G401 (cell line): ENCODE measurements at regions not wholly inside any gene's neighbourhood (a gene's known extent, or its start where the extent isn't known, plus 50 kb on each side); places are given as distances from the start of the nearest gene placed in this dataset.
"Not testable (repeated sequence)": the region's sequence is repeated elsewhere in the genome, so short reads cannot be mapped to it uniquely, and the experiment has no call there.

Experiments used
- DNase-seq: peaks from one replicate; pipeline ENCODE4 v3.0.0-alpha.2; 2015; ENCODE audit warnings: low spot score
- in situ Hi-C: cut with HindIII; loops from 2 replicates; pipeline ENCODE4 v1.10.0; 2016; ENCODE audit warnings: low sequenced_read_pairs, mixed read lengths

- in situ Hi-C loops, result not testable (repeated sequence)
- DNase-seq, result peak; percentile 21
Observed at GRCh38 chr16:21487956-21488355, 111.4 kb upstream of the METTL9 start.

- in situ Hi-C loops, result not testable (repeated sequence)
Observed at GRCh38 chr16:21499046-21499445, 100.3 kb upstream of the METTL9 start.

GRCh38 chr16:21501223-21501868, 98.0 kb upstream of the METTL9 start:
- DNase-seq, result not testable (repeated sequence)

More at GRCh38 chr16:21499046-21499445, 100.3 kb upstream of the METTL9 start:
- DNase-seq, result not testable (repeated sequence)

GRCh38 chr16:21501869-21502667, 97.3 kb upstream of the METTL9 start:
- in situ Hi-C loops, result no loop called here
- peak; percentile 89 for DNase-seq

More at GRCh38 chr16:21501223-21501868, 98.0 kb upstream of the METTL9 start:
- in situ Hi-C loops, result not testable (repeated sequence)

GRCh38 chr16:21503574-21503920, 95.8 kb upstream of the METTL9 start:
- DNase-seq, in situ Hi-C loops: not testable (repeated sequence)

GRCh38 chr16:21503941-21504832, 95.2 kb upstream of the METTL9 start:
- in situ Hi-C loops, DNase-seq: not testable (repeated sequence)

- DNase-seq, in situ Hi-C loops: not testable (repeated sequence)
Observed at GRCh38 chr16:21505751-21506520, 93.4 kb upstream of the METTL9 start.

GRCh38 chr16:21506857-21507456, 92.4 kb upstream of the METTL9 start:
- peak; percentile 44 for DNase-seq
- in situ Hi-C loops, result not testable (repeated sequence)

GRCh38 chr16:21507631-21508305, 91.6 kb upstream of the METTL9 start:
- in situ Hi-C loops, result not testable (repeated sequence)
- peak; percentile 25 for DNase-seq

- DNase-seq, result peak; percentile 61
- in situ Hi-C loops, result not testable (repeated sequence)
Observed at GRCh38 chr16:21508661-21509436, 90.5 kb upstream of the METTL9 start.

- peak; percentile 29 for DNase-seq
Observed at GRCh38 chr16:21509437-21510086, 89.8 kb upstream of the METTL9 start.

GRCh38 chr16:21510869-21511255, 88.5 kb upstream of the METTL9 start:
- in situ Hi-C loops, DNase-seq: not testable (repeated sequence)

More at GRCh38 chr16:21509437-21510086, 89.8 kb upstream of the METTL9 start:
- in situ Hi-C loops, result not testable (repeated sequence)

GRCh38 chr16:21511315-21512210, 87.8 kb upstream of the METTL9 start:
- DNase-seq, result peak; percentile 25
- in situ Hi-C loops, result not testable (repeated sequence)

- in situ Hi-C loops, DNase-seq: not testable (repeated sequence)
Observed at GRCh38 chr16:21512280-21513192, 86.8 kb upstream of the METTL9 start.

- peak; percentile 89 for DNase-seq
- in situ Hi-C loops, result not testable (repeated sequence)
Observed at GRCh38 chr16:21513337-21513741, 86.0 kb upstream of the METTL9 start.
